Activated CD8-positive, alpha-beta T cell treated with anti-CD3 and anti-CD28 coated beads for 36 hours (primary cell): ENCODE measurements at regions not wholly inside any gene's neighbourhood (a gene's known extent, or its start where the extent isn't known, plus 50 kb on each side); places are given as distances from the start of the nearest gene placed in this dataset.

Experiments
- ATAC-seq: fragments of 200-7000 bp; cut with Tn5 transposase; one replicate; pipeline ENCODE4 v1.10.0; 2021; ENCODE audit warnings: mild to moderate bottlenecking, moderate library complexity
- CTCF ChIA-PET: fragments of 350-600 bp; sonication (Branson Sonifier 250); formaldehyde crosslinking; loops from one replicate; lab custom pipeline; 2021; ENCODE audit warnings: antibody characterized with exemption; lab: Charles Lee
- POLR2A ChIA-PET: fragments of 350-600 bp; sonication (Branson Sonifier 250); formaldehyde crosslinking; loops from one replicate; lab custom pipeline; 2021; ENCODE audit warnings: antibody characterized with exemption; lab: Charles Lee
- DNase-seq: peaks from one replicate; pipeline ENCODE4 v3.0.0-alpha.2; 2020
- H3K27ac Mint-ChIP-seq: one replicate; pipeline ENCODE4 v1.8.0; 2021; ENCODE audit warnings: mild to moderate bottlenecking, mixed read lengths
- H3K27me3 Mint-ChIP-seq: one replicate; pipeline ENCODE4 v1.8.0; 2021; ENCODE audit warnings: mixed read lengths
- H3K36me3 Mint-ChIP-seq: one replicate; pipeline ENCODE4 v1.8.0; 2021; ENCODE audit warnings: low read depth, mixed read lengths
- H3K4me1 Mint-ChIP-seq: one replicate; pipeline ENCODE4 v1.8.0; 2021; ENCODE audit warnings: low read depth, mixed read lengths
- H3K4me3 Mint-ChIP-seq: one replicate; pipeline ENCODE4 v1.8.0; 2021; ENCODE audit warnings: mild to moderate bottlenecking, moderate library complexity, mixed read lengths
- H3K9me3 Mint-ChIP-seq: one replicate; pipeline ENCODE4 v1.8.0; 2021; ENCODE audit warnings: mixed read lengths
- intact Hi-C: fragments of 100-400 bp; cut with micrococcal nuclease; formaldehyde crosslinking; loops from one replicate; pipeline ENCODE4 v1.10.0; 2022
- TF ChIP-seq, protein P1 (sequence below): fragments of 200-600 bp; IDR thresholded peaks from one replicate; pipeline ENCODE4 v1.8.0; 2022; ENCODE audit warnings: antibody characterized with exemption, mild to moderate bottlenecking

DNA sequence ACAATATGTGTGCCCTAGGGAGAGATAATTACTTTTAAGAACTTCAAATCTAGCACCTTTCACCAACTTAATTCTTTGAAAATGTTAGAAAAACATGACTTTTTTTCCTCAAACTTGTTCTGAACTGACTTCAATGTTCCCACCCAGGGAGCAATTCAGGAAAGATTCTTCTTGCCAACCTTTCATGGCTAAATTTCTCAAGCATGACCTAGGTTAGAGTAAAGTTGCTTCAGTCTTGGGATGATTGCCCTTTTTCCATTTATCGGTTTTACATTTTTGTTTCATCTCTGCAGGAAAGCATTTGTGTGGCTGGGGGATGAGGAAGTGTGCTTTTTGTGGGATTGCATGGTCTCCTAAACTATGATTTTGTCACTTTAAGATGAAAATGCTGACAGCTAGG, 647.7 kb downstream of the LTN1 start:
- no peak overlapping the region for H3K27ac Mint-ChIP-seq
- no peaks in the 10 kb centered on the region for H3K36me3 Mint-ChIP-seq
- intact Hi-C loops: no loop called here
- ATAC-seq: no peak
- no peaks in the 10 kb centered on the region for H3K4me1 Mint-ChIP-seq
- TF ChIP-seq, protein P1, sequence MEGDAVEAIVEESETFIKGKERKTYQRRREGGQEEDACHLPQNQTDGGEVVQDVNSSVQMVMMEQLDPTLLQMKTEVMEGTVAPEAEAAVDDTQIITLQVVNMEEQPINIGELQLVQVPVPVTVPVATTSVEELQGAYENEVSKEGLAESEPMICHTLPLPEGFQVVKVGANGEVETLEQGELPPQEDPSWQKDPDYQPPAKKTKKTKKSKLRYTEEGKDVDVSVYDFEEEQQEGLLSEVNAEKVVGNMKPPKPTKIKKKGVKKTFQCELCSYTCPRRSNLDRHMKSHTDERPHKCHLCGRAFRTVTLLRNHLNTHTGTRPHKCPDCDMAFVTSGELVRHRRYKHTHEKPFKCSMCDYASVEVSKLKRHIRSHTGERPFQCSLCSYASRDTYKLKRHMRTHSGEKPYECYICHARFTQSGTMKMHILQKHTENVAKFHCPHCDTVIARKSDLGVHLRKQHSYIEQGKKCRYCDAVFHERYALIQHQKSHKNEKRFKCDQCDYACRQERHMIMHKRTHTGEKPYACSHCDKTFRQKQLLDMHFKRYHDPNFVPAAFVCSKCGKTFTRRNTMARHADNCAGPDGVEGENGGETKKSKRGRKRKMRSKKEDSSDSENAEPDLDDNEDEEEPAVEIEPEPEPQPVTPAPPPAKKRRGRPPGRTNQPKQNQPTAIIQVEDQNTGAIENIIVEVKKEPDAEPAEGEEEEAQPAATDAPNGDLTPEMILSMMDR: no peak
- no peaks in the 10 kb centered on the region for H3K9me3 Mint-ChIP-seq
- ChIA-PET POLR2A (no interaction called here), CTCF (no interaction called here)
- DNase-seq: no peak
- no peak overlapping the region for H3K4me3 Mint-ChIP-seq
- no peaks in the 10 kb centered on the region for H3K27me3 Mint-ChIP-seq

DNA sequence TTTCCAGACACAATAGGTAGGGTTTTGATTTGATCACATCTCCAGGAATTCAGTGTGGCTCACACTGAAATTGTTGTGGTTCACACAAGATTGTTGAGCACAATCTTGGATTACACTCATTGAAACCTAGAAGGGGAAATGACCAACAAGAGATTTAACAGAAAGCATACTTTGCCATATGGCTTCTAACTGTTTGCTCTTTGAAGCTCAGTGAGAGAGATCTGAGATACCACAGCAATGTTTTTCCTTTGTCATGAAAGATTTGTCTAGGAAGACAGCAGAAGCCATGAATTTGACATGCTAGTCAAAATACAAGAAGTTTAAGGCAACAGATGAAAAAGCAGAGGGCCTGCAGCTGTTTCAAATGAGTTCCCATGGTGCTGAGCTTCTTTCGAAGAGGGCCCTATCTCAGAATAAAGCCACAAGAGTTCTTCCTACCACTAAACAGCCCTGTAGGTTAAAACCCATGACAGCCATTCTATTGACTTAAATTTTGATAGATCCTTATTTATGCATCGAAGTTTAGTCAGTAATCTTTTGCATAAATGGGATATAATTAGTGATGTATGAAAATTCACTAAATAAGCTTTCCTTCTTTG, 650.4 kb downstream of the LTN1 start:
- ATAC-seq (no peak), DNase-seq (no peak)
- H3K9me3 Mint-ChIP-seq: no peaks in the 10 kb centered on the region
- no peaks in the 10 kb centered on the region for H3K4me1 Mint-ChIP-seq
- H3K4me3 Mint-ChIP-seq: no peak overlapping the region
- ChIA-PET POLR2A (interaction anchor here (0.6 kb wide), 1 partner anchor 15 kb away, joined by 3 read pairs; no protein-coding TSS in a partner anchor), CTCF (no interaction called here)
- intact Hi-C loops: no loop called here
- no peaks in the 10 kb centered on the region for H3K27me3 Mint-ChIP-seq
- no peaks in the 10 kb centered on the region for H3K36me3 Mint-ChIP-seq
- H3K27ac Mint-ChIP-seq: no peak overlapping the region
- TF ChIP-seq, protein P1: no peak

DNA sequence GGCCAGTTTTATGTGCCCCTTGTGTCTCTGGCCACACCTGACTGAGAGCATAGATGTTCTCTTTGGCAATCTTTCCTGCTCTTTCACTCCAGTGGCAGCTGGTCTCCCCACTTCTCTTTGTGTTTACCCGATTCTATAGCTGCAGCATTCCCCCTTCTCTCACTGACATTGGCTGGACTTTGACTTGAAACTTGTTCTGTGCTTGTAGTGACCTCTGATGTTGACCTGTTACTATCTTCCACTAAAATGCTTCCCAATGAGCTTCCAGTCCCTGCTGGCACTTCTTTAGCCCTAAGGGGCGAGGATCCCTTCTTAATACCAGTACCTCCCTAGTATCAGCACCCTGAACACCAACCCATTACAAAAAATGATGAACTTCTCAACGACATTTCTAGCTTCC, 653.3 kb downstream of the LTN1 start:
- DNase-seq: no peak
- Mint-ChIP-seq H3K4me1 (no peaks in the 10 kb centered on the region), H3K36me3 (no peaks in the 10 kb centered on the region), H3K27me3 (no peaks in the 10 kb centered on the region), H3K27ac (no peak overlapping the region), H3K4me3 (no peak overlapping the region), H3K9me3 (no peaks in the 10 kb centered on the region)
- no peak for ATAC-seq
- TF ChIP-seq, protein P1: no peak
- ChIA-PET CTCF (interaction anchor here (2.0 kb wide), 1 partner anchor 406 kb away, joined by 7 read pairs; no protein-coding TSS in a partner anchor), POLR2A (no interaction called here)
- intact Hi-C loops: no loop called here

DNA sequence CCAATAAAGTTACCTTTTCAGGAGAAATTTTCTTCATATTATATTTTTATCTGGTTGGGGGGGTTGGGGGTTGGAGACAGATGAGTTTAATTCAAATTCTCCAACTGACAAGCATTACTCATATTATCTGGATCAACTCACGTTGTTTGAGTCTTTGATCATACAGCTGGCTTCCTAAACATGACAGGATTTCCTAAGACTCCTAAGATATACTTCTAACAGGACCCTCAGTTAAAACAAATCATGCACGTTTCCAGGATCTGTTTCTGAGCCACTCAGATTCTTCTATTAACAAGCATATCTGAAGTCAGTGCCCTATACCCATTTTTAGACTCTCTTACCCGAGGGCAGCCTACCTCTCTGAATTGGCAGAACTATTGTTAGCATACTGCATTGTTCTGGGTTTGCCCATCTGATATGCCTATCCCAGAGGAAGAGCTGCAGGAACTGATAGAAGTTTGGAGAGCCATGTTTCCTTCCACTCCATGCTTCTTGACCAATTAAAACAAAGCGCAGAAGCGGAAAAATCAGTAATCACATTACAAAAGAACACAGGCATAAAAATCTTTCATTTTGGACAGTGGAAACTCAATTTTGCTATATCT, 653.9 kb downstream of the LTN1 start:
- Mint-ChIP-seq H3K9me3 (no peaks in the 10 kb centered on the region), H3K36me3 (no peaks in the 10 kb centered on the region), H3K27me3 (no peaks in the 10 kb centered on the region), H3K4me3 (no peak overlapping the region), H3K4me1 (no peaks in the 10 kb centered on the region), H3K27ac (no peak overlapping the region)
- ChIA-PET CTCF (interaction anchor here (2.0 kb wide), 1 partner anchor 406 kb away, joined by 7 read pairs; no protein-coding TSS in a partner anchor), POLR2A (no interaction called here)
- no peak for DNase-seq
- TF ChIP-seq, protein P1: no peak
- intact Hi-C loops: no loop called here
- no peak for ATAC-seq

DNA sequence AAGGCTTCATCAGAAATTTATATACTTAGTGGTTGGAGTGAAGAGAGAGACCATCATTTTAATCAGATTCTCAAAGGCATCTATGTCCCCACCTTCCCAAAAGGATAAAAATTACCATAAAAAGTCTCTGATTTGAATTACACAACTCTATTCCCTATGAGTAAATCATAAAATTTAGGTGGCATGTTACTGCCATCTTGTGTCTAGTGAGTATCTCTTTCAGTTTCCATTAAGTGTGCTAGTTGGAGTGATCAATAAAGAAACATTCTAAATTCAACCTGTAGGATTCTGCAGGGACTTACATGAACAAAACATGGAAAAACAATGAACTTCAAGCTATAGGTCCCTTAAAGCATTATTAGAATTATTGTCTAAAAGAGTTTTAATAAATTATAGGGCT, 655.4 kb downstream of the LTN1 start:
- intact Hi-C loops: no loop called here
- no peaks in the 10 kb centered on the region for H3K4me1 Mint-ChIP-seq
- no peaks in the 10 kb centered on the region for H3K36me3 Mint-ChIP-seq
- TF ChIP-seq, protein P1: no peak
- ChIA-PET POLR2A (no interaction called here), CTCF (no interaction called here)
- H3K9me3 Mint-ChIP-seq: no peaks in the 10 kb centered on the region
- no peak overlapping the region for H3K27ac Mint-ChIP-seq
- DNase-seq (no peak), ATAC-seq (no peak)
- H3K4me3 Mint-ChIP-seq: no peak overlapping the region
- H3K27me3 Mint-ChIP-seq: no peaks in the 10 kb centered on the region
